ENCODE measurements at regions not wholly inside any gene's neighbourhood (a gene's known extent, or its start where the extent isn't known, plus 50 kb on each side); places are given as distances from the start of the nearest gene placed in this dataset.

DNA sequence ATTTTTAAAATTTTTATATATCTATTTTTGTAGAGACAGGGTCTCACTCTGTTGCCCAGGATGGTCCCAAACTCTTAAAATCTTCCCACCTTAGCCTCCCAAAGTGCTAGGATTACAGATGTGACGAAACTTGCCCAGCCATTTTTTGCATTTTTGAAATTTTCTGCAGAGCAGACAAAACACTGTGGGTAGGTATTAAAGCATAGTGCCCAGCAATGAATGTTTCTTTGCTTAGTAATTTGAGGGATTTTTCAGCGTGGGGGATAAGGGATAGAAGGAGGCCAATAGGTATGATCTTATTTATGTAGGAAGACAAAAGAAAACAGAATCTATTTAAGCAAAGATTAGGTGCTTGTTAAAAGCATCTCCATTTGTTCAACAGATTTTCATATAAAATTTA is 446.8 kb upstream of the DPH6 start (continued):
- TF ChIP-seq, protein P1, sequence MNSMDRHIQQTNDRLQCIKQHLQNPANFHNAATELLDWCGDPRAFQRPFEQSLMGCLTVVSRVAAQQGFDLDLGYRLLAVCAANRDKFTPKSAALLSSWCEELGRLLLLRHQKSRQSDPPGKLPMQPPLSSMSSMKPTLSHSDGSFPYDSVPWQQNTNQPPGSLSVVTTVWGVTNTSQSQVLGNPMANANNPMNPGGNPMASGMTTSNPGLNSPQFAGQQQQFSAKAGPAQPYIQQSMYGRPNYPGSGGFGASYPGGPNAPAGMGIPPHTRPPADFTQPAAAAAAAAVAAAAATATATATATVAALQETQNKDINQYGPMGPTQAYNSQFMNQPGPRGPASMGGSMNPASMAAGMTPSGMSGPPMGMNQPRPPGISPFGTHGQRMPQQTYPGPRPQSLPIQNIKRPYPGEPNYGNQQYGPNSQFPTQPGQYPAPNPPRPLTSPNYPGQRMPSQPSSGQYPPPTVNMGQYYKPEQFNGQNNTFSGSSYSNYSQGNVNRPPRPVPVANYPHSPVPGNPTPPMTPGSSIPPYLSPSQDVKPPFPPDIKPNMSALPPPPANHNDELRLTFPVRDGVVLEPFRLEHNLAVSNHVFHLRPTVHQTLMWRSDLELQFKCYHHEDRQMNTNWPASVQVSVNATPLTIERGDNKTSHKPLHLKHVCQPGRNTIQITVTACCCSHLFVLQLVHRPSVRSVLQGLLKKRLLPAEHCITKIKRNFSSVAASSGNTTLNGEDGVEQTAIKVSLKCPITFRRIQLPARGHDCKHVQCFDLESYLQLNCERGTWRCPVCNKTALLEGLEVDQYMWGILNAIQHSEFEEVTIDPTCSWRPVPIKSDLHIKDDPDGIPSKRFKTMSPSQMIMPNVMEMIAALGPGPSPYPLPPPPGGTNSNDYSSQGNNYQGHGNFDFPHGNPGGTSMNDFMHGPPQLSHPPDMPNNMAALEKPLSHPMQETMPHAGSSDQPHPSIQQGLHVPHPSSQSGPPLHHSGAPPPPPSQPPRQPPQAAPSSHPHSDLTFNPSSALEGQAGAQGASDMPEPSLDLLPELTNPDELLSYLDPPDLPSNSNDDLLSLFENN (IDR thresholded peaks at IDR 0.05; ENCODE audit: low read depth in 2 of 2, low read length in 2 of 2): no peak
- no peak for TF ChIP-seq CREB1 (IDR thresholded peaks at IDR 0.05)
- TF ChIP-seq CREB1 (CRISPR knock-in tag; IDR thresholded peaks at IDR 0.05): no peak
- no peak for TF ChIP-seq PHF20 (IDR thresholded peaks at IDR 0.05; ENCODE audit: partially characterized antibody)
- no peak for TF ChIP-seq FOXJ3 (CRISPR knock-in tag; IDR thresholded peaks at IDR 0.05)
- no peak for TF ChIP-seq POLR2G (IDR thresholded peaks at IDR 0.05; ENCODE audit: low read depth, low read length)
- TF ChIP-seq GTF2E2 (tag; IDR thresholded peaks at IDR 0.05): no peak
- TF ChIP-seq HNRNPK (IDR thresholded peaks at IDR 0.05; ENCODE audit: low read depth, low read length, poor library complexity, severe bottlenecking): no peak
- TF ChIP-seq ILK (tag; IDR thresholded peaks at IDR 0.05; ENCODE audit: borderline replicate concordance, low read depth): no peak

DNA sequence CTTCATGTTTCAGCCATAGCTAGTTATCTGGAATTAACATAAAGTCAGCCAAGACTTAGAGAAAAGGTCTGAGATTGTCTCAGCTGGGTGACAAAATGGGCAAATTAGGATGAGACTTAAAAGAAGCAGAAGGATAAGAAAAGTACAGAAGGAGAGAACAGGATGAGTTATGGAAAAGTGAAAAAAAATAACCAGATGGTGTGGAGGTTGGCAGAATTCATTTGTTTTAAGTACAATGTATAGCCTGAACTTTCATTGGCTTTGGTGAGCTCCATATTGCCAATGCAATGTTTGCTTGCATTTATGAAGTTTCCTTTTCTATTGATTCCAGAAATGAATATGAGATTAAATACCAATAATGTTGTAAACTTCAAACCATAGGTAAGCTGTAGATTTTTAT is 447.2 kb upstream of the DPH6 start:
- no peak for ATAC-seq
- Histone ChIP-seq H3K79me2 (ENCODE audit: control insufficient read depth, insufficient read depth, low read length) (no peaks in the 10 kb centered on the region), H3K9me3 (replicated peaks; ENCODE audit: control insufficient read depth, insufficient read depth, low read depth, low read length) (no peaks in the 10 kb centered on the region), H2AFZ (ENCODE audit: low read depth, low read length) (no peak overlapping the region), H3K27me3 (ENCODE audit: control insufficient read depth in 2 of 2, insufficient read depth in 2 of 2, low read length in 2 of 2) (no peaks in the 10 kb centered on the region), H4K20me1 (replicated peaks; ENCODE audit: control insufficient read depth, insufficient read depth, low read length) (no peaks in the 10 kb centered on the region), H3K36me3 (ENCODE audit: control insufficient read depth, insufficient read depth, low read length) (no peaks in the 10 kb centered on the region), H3K27ac (ENCODE audit: extremely low read depth, low read depth, low read length) (no peak overlapping the region), H3K4me2 (ENCODE audit: insufficient read depth, low read length) (no peak overlapping the region), H3K9ac (ENCODE audit: insufficient read depth in 1 of 2, low read depth in 2 of 2, low read length in 2 of 2) (no peak overlapping the region), H3K9me1 (ENCODE audit: control insufficient read depth, insufficient read depth, low read length) (no peaks in the 10 kb centered on the region), H3K4me3 (no peak overlapping the region), H3K4me1 (replicated peaks in 1 of 2; ENCODE audit: control insufficient read depth in 2 of 2, insufficient read depth in 2 of 2, low read length in 2 of 2) (no peaks in the 10 kb centered on the region)
- intact Hi-C loops (cut with micrococcal nuclease): no loop called here
- ChIA-PET CTCF (ENCODE audit: low intra/inter-chr PET ratio) (no interaction called here), POLR2A (no interaction called here)
- no TSS peak for BruUV-seq (replicated peaks)
- FAIRE-seq: no peak
- in situ Hi-C loops (cut with MboI): no loop called here
- no peak for DNase-seq (ENCODE audit: extremely low read depth in 1 of 4, low spot score in 3 of 4)
- TF ChIP-seq MAFF (IDR thresholded peaks at IDR 0.05; ENCODE audit: low read length) (no peak), ZNF445 (CRISPR knock-in tag; IDR thresholded peaks at IDR 0.05; ENCODE audit: low read depth) (no peak), ZNF212 (CRISPR knock-in tag; IDR thresholded peaks at IDR 0.05) (no peak), POLR2H (tag; IDR thresholded peaks at IDR 0.05; ENCODE audit: low read depth) (no peak)
- TF ChIP-seq, protein P2, sequence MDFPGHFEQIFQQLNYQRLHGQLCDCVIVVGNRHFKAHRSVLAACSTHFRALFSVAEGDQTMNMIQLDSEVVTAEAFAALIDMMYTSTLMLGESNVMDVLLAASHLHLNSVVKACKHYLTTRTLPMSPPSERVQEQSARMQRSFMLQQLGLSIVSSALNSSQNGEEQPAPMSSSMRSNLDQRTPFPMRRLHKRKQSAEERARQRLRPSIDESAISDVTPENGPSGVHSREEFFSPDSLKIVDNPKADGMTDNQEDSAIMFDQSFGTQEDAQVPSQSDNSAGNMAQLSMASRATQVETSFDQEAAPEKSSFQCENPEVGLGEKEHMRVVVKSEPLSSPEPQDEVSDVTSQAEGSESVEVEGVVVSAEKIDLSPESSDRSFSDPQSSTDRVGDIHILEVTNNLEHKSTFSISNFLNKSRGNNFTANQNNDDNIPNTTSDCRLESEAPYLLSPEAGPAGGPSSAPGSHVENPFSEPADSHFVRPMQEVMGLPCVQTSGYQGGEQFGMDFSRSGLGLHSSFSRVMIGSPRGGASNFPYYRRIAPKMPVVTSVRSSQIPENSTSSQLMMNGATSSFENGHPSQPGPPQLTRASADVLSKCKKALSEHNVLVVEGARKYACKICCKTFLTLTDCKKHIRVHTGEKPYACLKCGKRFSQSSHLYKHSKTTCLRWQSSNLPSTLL (IDR thresholded peaks at IDR 0.05): no peak
